ENCODE measurements at regions not wholly inside any gene's neighbourhood (a gene's known extent, or its start where the extent isn't known, plus 50 kb on each side); places are given as distances from the start of the nearest gene placed in this dataset.

- no peaks in the 10 kb centered on the region for H3K23me2 ChIP-seq (ENCODE audit: insufficient read length, low read depth, low read length, poor library complexity, severe bottlenecking)
Measured at GRCh38 chr13:50309318-50309717, 294.1 kb downstream of the KCNRG start.

More at GRCh38 chr13:50309318-50309717, 294.1 kb downstream of the KCNRG start:
- Histone ChIP-seq H4K8ac (replicated peaks; ENCODE audit: insufficient read length, low read depth, low read length) (no peak overlapping the region), H2BK120ac (ENCODE audit: low read depth, low read length, poor library complexity, severe bottlenecking) (no peak overlapping the region), H2BK12ac (ENCODE audit: insufficient read length, low read depth, low read length) (no peak overlapping the region), H3K27me3 (ENCODE audit: insufficient read depth, low read length) (no peaks in the 10 kb centered on the region), H2BK20ac (ENCODE audit: low read depth, low read length, poor library complexity, severe bottlenecking) (no peak overlapping the region), H2AFZ (ENCODE audit: low read length) (no peak overlapping the region), H3K79me1 (ENCODE audit: insufficient read depth, low read depth, low read length, poor library complexity, severe bottlenecking) (no peaks in the 10 kb centered on the region), H3K18ac (ENCODE audit: insufficient read length, low read depth, low read length) (no peak overlapping the region), H3T11ph (ENCODE audit: low read length) (no peak overlapping the region), H4K91ac (ENCODE audit: insufficient read length, low read depth, low read length) (no peak overlapping the region), H3K27ac (ENCODE audit: insufficient read length, low read depth, low read length) (no peak overlapping the region), H3K4me2 (ENCODE audit: insufficient read depth, insufficient read length, low read length) (no peak overlapping the region), H4K20me1 (ENCODE audit: control insufficient read depth, insufficient read depth, insufficient read length) (no peaks in the 10 kb centered on the region), H4K5ac (ENCODE audit: insufficient read length, low read depth, low read length) (no peak overlapping the region), H3K4me1 (ENCODE audit: insufficient read depth, low read length) (no peaks in the 10 kb centered on the region), H3K23ac (ENCODE audit: insufficient read length, low read depth, low read length) (no peak overlapping the region), H3K9me3 (ENCODE audit: control insufficient read depth, low read depth, low read length) (no peaks in the 10 kb centered on the region), H3K79me2 (ENCODE audit: insufficient read depth, low read length) (no peaks in the 10 kb centered on the region), H3K56ac (ENCODE audit: insufficient read length, low read depth, low read length) (no peak overlapping the region), H3K4ac (ENCODE audit: low read depth, low read length) (no peak overlapping the region), H3K9ac (ENCODE audit: extremely low read depth, insufficient read length, low read length) (no peak overlapping the region), H3K14ac (ENCODE audit: insufficient read depth, low read length) (no peak overlapping the region), H2AK5ac (ENCODE audit: insufficient read length, low read length) (no peak overlapping the region), H2BK15ac (ENCODE audit: low read depth, low read length) (no peak overlapping the region), H2BK5ac (ENCODE audit: insufficient read length, low read length) (no peak overlapping the region)
- no peak for DNase-seq
- H3K27ac Mint-ChIP-seq, result no peak overlapping the region
- no peaks in the 10 kb centered on the region for H3K27me3 Mint-ChIP-seq (ENCODE audit: low read depth)
- H3K36me3 Mint-ChIP-seq (ENCODE audit: insufficient read depth in 1 of 3, low read depth in 3 of 3), result no peaks in the 10 kb centered on the region; a peak in 1 of 7 replicates
- no peaks in the 10 kb centered on the region; a peak in 1 of 5 replicates for H3K9me3 Mint-ChIP-seq
- no peak for TF ChIP-seq CTCF (conservative IDR thresholded peaks at IDR 0.05)
- H3K4me3 Mint-ChIP-seq, result no peak overlapping the region
- no CpG with 5 or more reads among the region's 2 CpGs for WGBS (ENCODE audit: extremely low coverage, insufficient read length, low lambda C conversion rate)
- peaks cover 6 to 7% of the 10 kb centered on the region in 2 experiments for H3K4me1 Mint-ChIP-seq

Measured in H9 (cell line).